H1 (cell line): ENCODE measurements at regions not wholly inside any gene's neighbourhood (a gene's known extent, or its start where the extent isn't known, plus 50 kb on each side); places are given as distances from the start of the nearest gene placed in this dataset.

Source experiments
- CTCF ChIA-PET: fragments of 300-600 bp; sonication (Branson Sonifier 250); formaldehyde crosslinking; loops from one replicate; lab custom pipeline; 2021; ENCODE audit not compliant: partially characterized antibody; lab: Charles Lee
- POLR2A ChIA-PET: fragments of 300-600 bp; sonication (Branson Sonifier 250); formaldehyde crosslinking; loops from one replicate; lab custom pipeline; 2021; ENCODE audit warnings: inconsistent platforms; ENCODE audit not compliant: partially characterized antibody; lab: Charles Lee
- DNase-seq, 2 experiments: peaks; one replicate each; pipeline versions ENCODE4 v3.0.0 to v3.0.0-alpha.2; 2010 to 2022; ENCODE audit warnings: low spot score in 2 of 2, low read depth in 1 of 2, mixed read lengths in 1 of 2
- FAIRE-seq: peaks from 2 replicates; lab custom pipeline; 2011; peaks lifted over from hg19 to GRCh38; lab: Jason Lieb, UNC
- H2AFZ ChIP-seq: 2 replicates; pipeline ENCODE4 v1.8.1; 2012; ENCODE audit warnings: low read length, inconsistent platforms
- H2AK5ac ChIP-seq: 2 replicates; pipeline ENCODE4 v1.6.1; 2013; ENCODE audit warnings: low read depth, low read length
- H2BK120ac ChIP-seq: replicated peaks from 2 replicates; pipeline ENCODE3; 2013; ENCODE audit warnings: low read depth, low read length, inconsistent platforms
- H2BK12ac ChIP-seq: 2 replicates; pipeline ENCODE4 v1.6.1; 2013; ENCODE audit warnings: low read depth, low read length
- H2BK15ac ChIP-seq: 2 replicates; pipeline ENCODE4 v1.6.1; 2013; ENCODE audit warnings: low read length
- H2BK20ac ChIP-seq: 2 replicates; pipeline ENCODE4 v1.6.1; 2013; ENCODE audit warnings: low read length
- H2BK5ac ChIP-seq: 2 replicates; pipeline ENCODE4 v1.6.1; 2013; ENCODE audit warnings: low read depth, low read length
- H3K14ac ChIP-seq: 2 replicates; pipeline ENCODE4 v1.6.1; 2013; ENCODE audit warnings: inconsistent platforms; ENCODE audit not compliant: insufficient read length
- H3K18ac ChIP-seq: 2 replicates; pipeline ENCODE4 v1.6.1; 2013; ENCODE audit warnings: low read length; ENCODE audit errors: extremely low read depth
- H3K23ac ChIP-seq: 2 replicates; pipeline ENCODE4 v1.6.1; 2013; ENCODE audit warnings: inconsistent platforms; ENCODE audit not compliant: insufficient read length
- H3K23me2 ChIP-seq: 2 replicates; pipeline ENCODE4 v1.6.1; 2013; ENCODE audit warnings: low read depth, low read length
- H3K27ac ChIP-seq: 2 replicates; pipeline ENCODE4 v1.6.1; 2011; ENCODE audit warnings: low read depth, low read length, inconsistent platforms
- H3K27me3 ChIP-seq, 4 experiments: replicated peaks in 1 of 4; 1 replicate in 1 of 4; 2 replicates in 3 of 4; pipeline versions ENCODE4 v1.6.1 to v1.8.1; 2011 to 2013; ENCODE audit warnings: low read length in 3 of 4, mild to moderate bottlenecking in 3 of 4, inconsistent platforms in 2 of 4, mixed read lengths in 2 of 4, moderate library complexity in 1 of 4; ENCODE audit not compliant: control insufficient read depth in 3 of 4, insufficient read depth in 3 of 4; ENCODE audit errors: extremely low read depth in 1 of 4
- H3K36me3 ChIP-seq, 4 experiments: 2 replicates each; pipeline versions ENCODE4 v1.6.1 to v1.8.1; 2011 to 2013; ENCODE audit warnings: mild to moderate bottlenecking in 4 of 4, low read length in 3 of 4, moderate library complexity in 2 of 4, control low read depth in 1 of 4, inconsistent platforms in 1 of 4; ENCODE audit not compliant: insufficient read depth in 4 of 4, control insufficient read depth in 2 of 4
- H3K4ac ChIP-seq: replicated peaks from 2 replicates; pipeline ENCODE3; 2013; ENCODE audit warnings: low read length, low read depth, mixed read lengths, inconsistent platforms; ENCODE audit not compliant: insufficient read length
- H3K4me1 ChIP-seq, 4 experiments: replicated peaks in 1 of 4; 1 replicate in 1 of 4; 2 replicates in 3 of 4; pipeline versions ENCODE4 v1.6.1 to v1.8.1; 2011 to 2013; ENCODE audit warnings: low read length in 3 of 4, inconsistent platforms in 2 of 4, mixed read lengths in 1 of 4; ENCODE audit not compliant: insufficient read depth in 4 of 4, control insufficient read depth in 3 of 4
- H3K4me2 ChIP-seq, 2 experiments: 2 replicates each; pipeline versions ENCODE4 v1.6.1 to v1.8.1; 2011 to 2013; ENCODE audit warnings: low read depth in 2 of 2, low read length in 2 of 2, control low read depth in 1 of 2, inconsistent platforms in 1 of 2, mild to moderate bottlenecking in 1 of 2; ENCODE audit not compliant: insufficient read depth in 1 of 2
- H3K4me3 ChIP-seq, 4 experiments: fragments of 200-600, 300-600 bp in 1 of 4; sonication (generic), shearing (Covaris generic), sonication (Bioruptor Twin) in 1 of 4; 2 replicates each; pipeline versions ENCODE4 v1.5.1 to v1.8.1; 2011 to 2016; ENCODE audit warnings: low read length in 4 of 4, low read depth in 3 of 4, control low read depth in 2 of 4, inconsistent platforms in 2 of 4, mild to moderate bottlenecking in 2 of 4, mixed read lengths in 1 of 4, moderate library complexity in 1 of 4; ENCODE audit not compliant: insufficient read depth in 2 of 4; ENCODE audit errors: extremely low read depth in 1 of 4
- H3K56ac ChIP-seq: replicated peaks from 2 replicates; pipeline ENCODE3; 2013; ENCODE audit warnings: low read depth, mild to moderate bottlenecking, mixed read lengths, low read length, inconsistent platforms; ENCODE audit not compliant: insufficient read length
- H3K79me1 ChIP-seq: 2 replicates; pipeline ENCODE4 v1.6.1; 2013; ENCODE audit warnings: low read depth, low read length, control low read depth
- H3K79me2 ChIP-seq, 2 experiments: 2 replicates each; pipeline versions ENCODE4 v1.6.1 to v1.8.1; 2012 to 2013; ENCODE audit warnings: low read length in 2 of 2, mild to moderate bottlenecking in 2 of 2, inconsistent platforms in 1 of 2; ENCODE audit not compliant: insufficient read depth in 2 of 2, control insufficient read depth in 1 of 2
- H3K9ac ChIP-seq, 4 experiments: replicated peaks in 1 of 4; 1 replicate in 1 of 4; 2 replicates in 3 of 4; pipeline versions ENCODE4 v1.6.1 to v1.8.1; 2011 to 2013; ENCODE audit warnings: low read depth in 3 of 4, low read length in 3 of 4, control low read depth in 2 of 4, mild to moderate bottlenecking in 2 of 4, moderate library complexity in 2 of 4, inconsistent platforms in 1 of 4; ENCODE audit errors: extremely low read depth in 1 of 4
- H3K9me3 ChIP-seq, 2 experiments: 2 replicates each; pipeline versions ENCODE4 v1.6.1 to v1.8.1; 2012 to 2013; ENCODE audit warnings: mild to moderate bottlenecking in 2 of 2, moderate library complexity in 2 of 2, control low read depth in 1 of 2, inconsistent platforms in 1 of 2, low read depth in 1 of 2, low read length in 1 of 2, mixed read lengths in 1 of 2; ENCODE audit not compliant: insufficient read depth in 2 of 2
- H4K20me1 ChIP-seq, 2 experiments: replicated peaks in 1 of 2; 2 replicates each; pipeline versions ENCODE3 to v1.8.1; 2011 to 2013; ENCODE audit warnings: inconsistent platforms in 2 of 2, low read length in 2 of 2, mild to moderate bottlenecking in 1 of 2; ENCODE audit not compliant: insufficient read depth in 2 of 2, control insufficient read depth in 1 of 2
- H4K5ac ChIP-seq: 2 replicates; pipeline ENCODE4 v1.6.1; 2013; ENCODE audit warnings: low read length, low read depth, mixed read lengths, inconsistent platforms; ENCODE audit not compliant: insufficient read length
- H4K8ac ChIP-seq: 2 replicates; pipeline ENCODE4 v1.8.0; 2013; ENCODE audit warnings: mild to moderate bottlenecking, moderate library complexity, low read length, inconsistent platforms; ENCODE audit not compliant: insufficient read depth; ENCODE audit errors: extremely low read depth
- H4K91ac ChIP-seq: replicated peaks from 2 replicates; pipeline ENCODE3; 2013; ENCODE audit warnings: low read length, mixed read lengths, inconsistent platforms; ENCODE audit not compliant: insufficient read length
- CHD2 ChIP-seq: IDR thresholded peaks from 2 replicates; pipeline ENCODE4 v1.6.1; 2012; ENCODE audit warnings: low read length, improper control_type of control experiment
- EGR1 ChIP-seq: IDR thresholded peaks from 2 replicates; pipeline ENCODE4 v1.6.1; 2011; ENCODE audit warnings: low read depth, low read length, borderline replicate concordance
- KDM4A ChIP-seq: IDR thresholded peaks from one replicate; pipeline ENCODE4 v1.7.1; 2012; ENCODE audit warnings: low read depth, mild to moderate bottlenecking, moderate library complexity, low read length, inconsistent platforms; ENCODE audit not compliant: severe bottlenecking
- SIX5 ChIP-seq: IDR thresholded peaks from 2 replicates; pipeline ENCODE4 v1.6.1; 2011; ENCODE audit warnings: mild to moderate bottlenecking, low read depth, low read length
- ZNF274 ChIP-seq: IDR thresholded peaks from 2 replicates; pipeline ENCODE4 v1.7.0; 2012; ENCODE audit warnings: low read length, borderline replicate concordance; ENCODE audit errors: extremely low read depth
- WGBS, 2 experiments: shearing (Covaris generic) in 1 of 2; methylation state at CpG; one replicate each; pipeline versions ENCODE4 v1.1.6 to v1.1.7; 2013 to 2015; ENCODE audit warnings: low lambda C conversion rate in 2 of 2, mixed read lengths in 2 of 2, inconsistent platforms in 1 of 2, low coverage in 1 of 2, missing lambda C conversion rate in 1 of 2; ENCODE audit not compliant: insufficient replicate concordance in 2 of 2, insufficient coverage in 1 of 2, insufficient read length in 1 of 2; ENCODE audit errors: extremely low coverage in 1 of 2, missing lambda C conversion rate in 1 of 2; 5-methylcytosine and 5-hydroxymethylcytosine counted together

DNA sequence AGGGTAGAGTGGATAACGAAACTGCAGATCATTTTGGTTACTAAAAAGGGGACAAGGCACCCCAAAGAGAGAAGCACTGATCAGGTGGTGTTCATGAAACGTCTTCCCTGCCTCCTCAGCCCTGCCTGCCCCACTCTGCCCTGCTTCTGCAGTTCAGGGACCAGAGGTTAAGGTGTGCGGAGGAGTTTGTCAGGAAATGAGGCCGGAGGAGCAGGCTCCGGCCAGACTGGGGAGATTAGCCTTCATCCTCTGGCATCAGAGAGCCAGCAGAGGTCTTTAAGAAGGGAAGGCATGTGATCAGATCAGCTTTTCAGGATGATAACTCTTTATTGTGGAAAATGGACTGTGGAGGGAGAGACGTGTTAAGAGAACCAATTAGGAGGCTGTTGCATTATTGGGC is 291.9 kb upstream of the NR5A2 start:
- Histone ChIP-seq H3K4me3 (no peak overlapping the region), H4K20me1 (no peaks in the 10 kb centered on the region), H3K79me2 (no peaks in the 10 kb centered on the region), H3K9me3 (no peaks in the 10 kb centered on the region), H3K4me1 (0 out of 7 replicates have a peak, but pooled peaks cover 0 to 3% (median 0%) of the 10 kb centered on the region in 4 experiments), H4K5ac (no peak overlapping the region), H3K4me2 (no peak overlapping the region), H3K23me2 (no peaks in the 10 kb centered on the region), H3K23ac (no peak overlapping the region), H3K27ac (no peak overlapping the region), H2AFZ (peak overlapping the region; percentile 95), H4K8ac (no peak overlapping the region), H2BK15ac (no peak overlapping the region), H3K9ac (no peak overlapping the region), H2BK12ac (no peak overlapping the region), H3K27me3 (no peaks in the 10 kb centered on the region), H2BK120ac (no peak overlapping the region), H3K18ac (no peak overlapping the region; the same call in 1 of the 2 replicates), H2AK5ac (no peak overlapping the region), H3K4ac (no peak overlapping the region), H3K14ac (no peak overlapping the region), H2BK20ac (no peak overlapping the region), H4K91ac (no peak overlapping the region), H2BK5ac (no peak overlapping the region), H3K56ac (no peak overlapping the region), H3K36me3 (no peaks in the 10 kb centered on the region), H3K79me1 (no peaks in the 10 kb centered on the region)
- no peak for TF ChIP-seq SIX5
- TF ChIP-seq CHD2: no peak
- no peak for TF ChIP-seq EGR1
- TF ChIP-seq ZNF274: no peak
- no peak for TF ChIP-seq KDM4A
- ChIA-PET POLR2A (no interaction called here), CTCF (no interaction called here)
- DNase-seq: no peak
- WGBS, 2 experiments: 81% methylated on average over 6 of the region's 6 CpGs; no CpG with 5 or more reads in 1 of the 2 experiments
- FAIRE-seq: no peak
